ENCODE measurements at regions not wholly inside any gene's neighbourhood (a gene's known extent, or its start where the extent isn't known, plus 50 kb on each side); places are given as distances from the start of the nearest gene placed in this dataset.
A peak's percentile ranks its signal among the peaks of the same experiment; 100 is the strongest.

DNA sequence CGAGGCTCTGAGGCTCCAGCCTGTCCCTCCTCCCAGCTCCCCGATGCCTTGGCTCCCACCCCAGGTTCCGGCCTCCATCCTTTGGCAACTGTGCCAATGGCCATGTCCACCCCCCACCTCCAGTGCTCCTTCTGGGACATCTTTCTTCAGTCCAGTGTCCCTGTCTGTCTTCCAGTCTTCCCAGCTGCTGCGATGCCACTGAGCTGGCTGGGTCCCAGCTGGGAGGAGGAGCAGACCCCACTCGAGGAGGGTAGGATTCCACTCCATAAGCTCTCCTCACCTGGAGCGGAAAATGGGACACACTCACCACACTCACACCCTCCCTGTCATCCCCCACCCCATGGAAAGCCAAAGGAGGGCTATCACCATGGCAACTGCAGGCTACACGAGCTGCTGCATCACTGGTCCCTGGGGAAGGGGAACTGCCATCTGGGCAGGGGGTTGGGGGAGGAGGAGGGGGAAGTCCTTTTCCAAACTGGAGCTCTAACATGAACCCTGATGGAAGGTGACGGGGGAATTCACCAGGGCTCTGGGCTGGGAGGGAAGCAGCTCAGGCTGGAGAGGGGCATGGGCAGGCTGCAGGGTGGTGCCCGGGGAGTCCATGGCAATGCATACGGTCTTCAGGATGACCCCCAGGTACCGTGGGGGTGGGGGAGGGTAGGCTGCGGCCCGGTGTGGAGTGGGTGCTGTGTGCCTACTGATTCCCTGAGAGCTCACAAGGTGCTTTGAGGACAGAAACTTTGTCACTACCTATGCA is 94.3 kb downstream of the LRRC74A start:
- WGBS (ENCODE audit: insufficient coverage, insufficient replicate concordance, low lambda C conversion rate, missing lambda C conversion rate), result 38% methylated on average over 13 of the region's 13 CpGs
- ATAC-seq (no peak), DNase-seq (ENCODE audit: low read depth, low spot score) (no peak), FAIRE-seq (no peak)
- in situ Hi-C loops (cut with MboI), result no loop called here
- TF ChIP-seq, protein P1, sequence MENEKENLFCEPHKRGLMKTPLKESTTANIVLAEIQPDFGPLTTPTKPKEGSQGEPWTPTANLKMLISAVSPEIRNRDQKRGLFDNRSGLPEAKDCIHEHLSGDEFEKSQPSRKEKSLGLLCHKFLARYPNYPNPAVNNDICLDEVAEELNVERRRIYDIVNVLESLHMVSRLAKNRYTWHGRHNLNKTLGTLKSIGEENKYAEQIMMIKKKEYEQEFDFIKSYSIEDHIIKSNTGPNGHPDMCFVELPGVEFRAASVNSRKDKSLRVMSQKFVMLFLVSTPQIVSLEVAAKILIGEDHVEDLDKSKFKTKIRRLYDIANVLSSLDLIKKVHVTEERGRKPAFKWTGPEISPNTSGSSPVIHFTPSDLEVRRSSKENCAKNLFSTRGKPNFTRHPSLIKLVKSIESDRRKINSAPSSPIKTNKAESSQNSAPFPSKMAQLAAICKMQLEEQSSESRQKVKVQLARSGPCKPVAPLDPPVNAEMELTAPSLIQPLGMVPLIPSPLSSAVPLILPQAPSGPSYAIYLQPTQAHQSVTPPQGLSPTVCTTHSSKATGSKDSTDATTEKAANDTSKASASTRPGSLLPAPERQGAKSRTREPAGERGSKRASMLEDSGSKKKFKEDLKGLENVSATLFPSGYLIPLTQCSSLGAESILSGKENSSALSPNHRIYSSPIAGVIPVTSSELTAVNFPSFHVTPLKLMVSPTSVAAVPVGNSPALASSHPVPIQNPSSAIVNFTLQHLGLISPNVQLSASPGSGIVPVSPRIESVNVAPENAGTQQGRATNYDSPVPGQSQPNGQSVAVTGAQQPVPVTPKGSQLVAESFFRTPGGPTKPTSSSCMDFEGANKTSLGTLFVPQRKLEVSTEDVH (IDR thresholded peaks at IDR 0.05; ENCODE audit: low read depth, partially characterized antibody), result no peak
- TF ChIP-seq DPF2 (IDR thresholded peaks at IDR 0.05), result 0 out of 2 replicates have a peak, but pooled peaks have one; percentile 43
- 0 out of 2 replicates have a peak, but pooled peaks have one; percentile 35 for TF ChIP-seq IKZF1 (conservative IDR thresholded peaks at IDR 0.05)
- peak; percentile 61; the same call in 1 of the 2 replicates for TF ChIP-seq BMI1 (IDR thresholded peaks at IDR 0.05; ENCODE audit: borderline replicate concordance)
- peak; percentile 56 for TF ChIP-seq MEF2B (IDR thresholded peaks at IDR 0.05; ENCODE audit: partially characterized antibody, poor library complexity, severe bottlenecking)
- Histone ChIP-seq H3K79me2 (ENCODE audit: control insufficient read depth, insufficient read depth, low read length) (no peaks in the 10 kb centered on the region), H2AFZ (ENCODE audit: control insufficient read depth, low read depth, low read length) (no peak overlapping the region; the same call in 1 of the 2 replicates), H3K9me3 (replicated peaks; ENCODE audit: control insufficient read depth, insufficient read depth, low read length) (no peaks in the 10 kb centered on the region), H3K27me3 (replicated peaks in 1 of 2; ENCODE audit: control insufficient read depth in 2 of 2, insufficient read depth in 2 of 2, low read length in 1 of 2) (no peaks in the 10 kb centered on the region), H4K20me1 (ENCODE audit: control insufficient read depth, insufficient read depth) (no peaks in the 10 kb centered on the region), H3K4me2 (ENCODE audit: control insufficient read depth, insufficient read depth) (no peak overlapping the region), H3K27ac (ENCODE audit: control insufficient read depth, insufficient read depth) (no peak overlapping the region), H3K9ac (ENCODE audit: control insufficient read depth, insufficient read depth, low read length) (no peak overlapping the region), H3K4me3 (no peak overlapping the region), H3K4me1 (ENCODE audit: control insufficient read depth, insufficient read depth, low read length) (peaks cover 5% of the 10 kb centered on the region), H3K36me3 (ENCODE audit: control insufficient read depth in 2 of 2, insufficient read depth in 2 of 2, low read length in 1 of 2) (no peaks in the 10 kb centered on the region)
- POLR2A ChIA-PET, result interaction anchor here (0.6 to 9.2 kb wide), 15 partner anchors 8 to 120 kb away, joined by 3 to 53 read pairs (median 4); no protein-coding TSS in a partner anchor
- CTCF ChIA-PET, result interaction anchor here (0.9 to 11.3 kb wide), 13 partner anchors 8 to 179 kb away, joined by 3 to 189 read pairs (median 5); no protein-coding TSS in a partner anchor
- BruUV-seq (replicated peaks), result no TSS peak
- RAD21 ChIA-PET (ENCODE audit: unreplicated experiment), result interaction anchor here (1.0 to 12.8 kb wide), 16 partner anchors 9 to 151 kb away, joined by 3 to 233 read pairs (median 6); partner anchors contain the start of gene IRF2BPL
- intact Hi-C loops (cut with micrococcal nuclease; ENCODE audit: unreplicated experiment), result no loop called here
- SMC1A ChIA-PET (ENCODE audit: uncharacterized antibody, unreplicated experiment), result interaction anchor here (0.8 to 12.6 kb wide), 23 partner anchors 7 to 633 kb away, joined by 3 to 233 read pairs (median 5); partner anchors contain the start of gene IRF2BPL

Data from GM12878 (cell line).